RWPE1 (cell line): ENCODE measurements at regions not wholly inside any gene's neighbourhood (a gene's known extent, or its start where the extent isn't known, plus 50 kb on each side); places are given as distances from the start of the nearest gene placed in this dataset.

Experiments
- CTCF ChIA-PET: fragments of 350-600 bp; sonication (Branson Sonifier 250); formaldehyde crosslinking; extraction: SDS; loops from one replicate; lab custom pipeline; 2021; lab: Yijun Ruan, JAX
- POLR2A ChIA-PET: fragments of 400-600 bp; formaldehyde crosslinking; extraction: SDS; loops from one replicate; lab custom pipeline; 2020; ENCODE audit warnings: antibody characterized with exemption; ENCODE audit not compliant: low non-redundant PET; lab: Yijun Ruan, JAX
- DNase-seq: peaks from one replicate; pipeline ENCODE4 v3.0.0; 2012; ENCODE audit warnings: low spot score
- H3K27ac ChIP-seq: fragments of 450-650 bp; 2 replicates; pipeline ENCODE4 v1.5.1; 2017
- CTCF ChIP-seq: fragments of 450-650 bp; conservative IDR thresholded peaks from 2 replicates; pipeline ENCODE4 v1.5.1; 2017; ENCODE audit warnings: low read depth, mild to moderate bottlenecking

DNA sequence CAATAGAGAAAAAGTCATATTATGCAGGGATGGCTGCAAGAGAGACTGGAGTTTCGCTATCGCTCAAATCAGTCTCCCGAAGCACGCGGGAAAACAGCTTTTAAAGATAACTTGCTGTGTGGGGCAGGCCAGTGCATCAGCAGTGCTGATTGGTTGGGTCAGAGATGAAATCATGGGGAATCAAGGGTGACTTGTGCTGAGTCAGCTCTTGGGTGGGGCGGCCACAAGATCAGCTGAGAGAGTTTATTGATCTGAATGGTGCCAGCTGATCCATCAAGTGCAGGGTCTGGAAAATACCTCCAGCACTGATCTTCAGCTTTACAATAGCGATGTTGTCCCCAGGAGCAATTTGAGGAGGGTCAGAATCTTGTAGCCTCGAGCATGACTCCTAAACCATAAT lies 430.5 kb downstream of the RBFOX1 start:
- no peak for DNase-seq
- CTCF ChIA-PET: no interaction called here
- no peak for TF ChIP-seq CTCF
- POLR2A ChIA-PET: no interaction called here
- no peak overlapping the region for H3K27ac ChIP-seq
